HG03135 (cell line): ENCODE measurements at regions not wholly inside any gene's neighbourhood (a gene's known extent, or its start where the extent isn't known, plus 50 kb on each side); places are given as distances from the start of the nearest gene placed in this dataset.
"Not testable (repeated sequence)": the region's sequence is repeated elsewhere in the genome, so short reads cannot be mapped to it uniquely, and the experiment has no call there.

ENCODE experiments used
- ATAC-seq: cut with Tn5 transposase; IDR thresholded peaks from one replicate; pipeline ENCODE4 v1.9.1; 2021; ENCODE audit warnings: mild to moderate bottlenecking, moderate library complexity; ENCODE audit not compliant: unreplicated experiment

DNA sequence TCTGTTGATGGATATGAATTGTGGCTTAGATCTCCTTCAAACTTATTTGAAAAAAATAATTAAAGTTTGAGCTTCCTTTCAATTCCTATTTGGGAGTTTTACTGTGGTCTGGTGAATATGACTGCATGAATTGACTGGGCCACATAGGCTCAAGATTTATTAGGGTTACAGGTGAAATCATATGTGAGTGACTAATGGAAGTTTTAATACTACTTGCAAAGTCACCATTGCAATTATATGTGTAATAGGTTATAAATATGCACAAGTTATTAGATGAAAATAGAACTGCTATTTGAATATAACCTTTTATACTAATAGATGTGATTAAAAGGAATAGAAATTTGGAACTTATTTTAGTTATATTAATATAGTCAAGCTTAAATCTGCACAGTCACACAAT is 712.1 kb upstream of the MMS22L start:
- ATAC-seq = no peak

GRCh38 chr6:98002678-98003077 is 719.7 kb upstream of the MMS22L start:
- no peak for ATAC-seq

GRCh38 chr6:98014442-98015201 is 731.6 kb upstream of the MMS22L start:
- no peak for ATAC-seq

DNA sequence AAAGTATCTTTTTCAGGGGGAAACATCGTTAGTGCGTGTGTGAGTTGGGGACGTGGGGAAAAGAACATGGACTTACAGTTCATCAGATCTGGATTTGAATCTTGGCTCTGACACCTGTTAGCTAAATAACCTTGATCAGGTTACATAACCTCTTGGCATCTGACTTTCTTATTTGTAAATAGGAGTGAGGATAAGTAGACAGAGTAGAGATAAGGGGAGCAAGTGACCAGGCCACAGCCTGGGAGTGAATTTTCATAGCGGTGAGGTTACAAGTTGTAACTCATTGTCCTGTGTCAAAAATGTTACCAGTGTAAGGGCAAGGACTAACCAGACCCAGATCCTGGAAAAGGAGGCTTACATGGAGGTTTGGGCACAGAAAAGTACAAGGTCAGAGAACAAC is 733.5 kb upstream of the MMS22L start:
- ATAC-seq = no peak

DNA sequence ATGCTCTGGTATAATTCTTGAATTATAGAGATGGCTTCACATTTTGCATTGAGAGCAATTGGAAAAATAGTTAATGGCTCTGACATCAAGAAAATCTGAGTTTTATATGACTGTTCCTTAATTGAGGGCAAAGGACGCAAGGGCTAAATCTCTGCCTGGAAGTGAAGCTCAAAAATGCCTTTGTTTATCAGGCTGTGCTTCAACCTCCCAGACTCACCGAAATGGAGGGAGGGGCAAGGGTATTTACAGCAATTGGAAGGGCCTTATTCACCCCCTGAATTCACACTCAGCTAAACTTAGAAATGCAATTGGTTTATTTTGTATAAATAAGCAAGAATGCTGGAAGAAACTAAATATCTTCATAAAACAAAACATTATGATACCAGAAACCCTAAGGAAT is 737.2 kb upstream of the MMS22L start:
- ATAC-seq = no peak

DNA sequence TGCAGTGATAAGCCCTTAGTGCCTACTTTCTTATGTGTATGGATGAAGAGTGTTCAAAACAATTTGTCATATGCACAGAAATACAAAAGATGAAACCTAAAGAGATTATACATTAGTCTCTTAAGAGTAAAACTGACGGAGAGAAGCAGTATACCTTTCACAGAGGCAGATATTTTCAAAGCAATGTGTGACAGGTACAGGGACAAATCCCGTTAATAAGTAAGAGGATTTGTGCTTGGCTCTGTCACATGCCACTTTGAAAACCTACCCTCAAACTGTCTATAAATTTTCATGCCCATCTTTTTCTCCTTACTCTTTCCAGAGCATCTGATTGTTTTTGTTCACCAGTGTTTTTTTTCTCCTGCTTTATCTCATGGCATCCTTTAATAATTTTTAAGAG is 741.3 kb upstream of the MMS22L start:
- ATAC-seq = no peak

GRCh38 chr6:98027898-98028297 is 744.9 kb upstream of the MMS22L start:
- ATAC-seq = no peak

DNA sequence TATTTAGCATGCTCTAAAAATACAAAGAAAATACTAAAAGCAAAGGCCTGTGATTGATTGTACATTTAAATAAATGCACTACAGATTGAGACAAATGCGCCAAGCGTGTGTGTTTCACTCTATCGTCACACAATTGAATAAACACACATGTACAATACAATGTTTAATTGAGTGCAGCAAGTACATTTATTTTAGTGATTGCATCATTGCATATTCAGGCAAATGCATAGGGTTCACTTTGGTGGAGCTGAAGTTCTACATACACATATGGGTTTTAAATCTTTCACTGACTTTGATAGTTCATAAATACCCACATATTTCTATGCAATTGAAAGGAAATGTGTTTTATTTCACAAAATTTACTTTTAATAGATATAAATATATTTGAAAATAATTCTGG is 750.6 kb upstream of the MMS22L start:
- ATAC-seq = no peak

- no peak for ATAC-seq
These were observed 753.4 kb upstream of the MMS22L start for GRCh38 chr6:98036344-98036923.

DNA sequence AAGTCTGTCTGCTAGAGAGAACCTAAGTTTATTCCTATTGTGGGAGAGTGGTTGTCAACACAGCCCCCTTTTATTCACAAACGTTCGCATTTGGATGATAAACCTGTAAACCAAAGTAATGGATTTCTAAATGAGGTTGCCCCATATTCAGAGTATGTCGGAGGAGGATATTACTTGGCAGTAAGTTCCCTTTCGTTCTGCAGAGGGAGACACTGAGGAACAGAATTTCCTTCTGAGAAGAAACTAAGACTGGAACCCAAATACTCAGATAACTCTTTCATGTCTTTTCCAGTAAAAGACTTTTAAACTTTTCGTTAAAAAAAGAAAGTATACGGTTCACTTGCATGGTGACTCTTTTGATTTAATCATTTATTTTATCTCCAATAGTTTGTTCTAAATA is 754.6 kb upstream of the MMS22L start:
- ATAC-seq = no peak

DNA sequence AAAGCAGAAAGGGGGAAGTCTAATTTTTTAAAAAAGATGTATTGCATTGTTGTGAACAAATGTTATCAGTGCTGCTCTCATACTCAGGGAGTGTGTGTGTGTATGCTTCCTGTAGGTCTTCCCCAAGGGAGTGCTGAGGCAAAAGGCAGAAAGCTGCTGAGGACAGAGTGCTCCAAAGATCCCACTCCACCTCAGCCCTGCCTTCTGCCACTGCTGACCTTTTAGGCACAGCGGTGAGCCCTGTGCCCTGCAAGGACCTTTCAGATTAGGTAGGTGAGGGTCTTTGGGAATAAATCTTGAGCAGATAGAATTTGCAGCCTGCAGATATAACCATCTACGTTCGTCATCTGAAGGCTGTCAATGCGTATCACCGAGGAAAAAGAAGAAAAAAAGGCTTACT is 756.4 kb upstream of the MMS22L start:
- no peak for ATAC-seq

DNA sequence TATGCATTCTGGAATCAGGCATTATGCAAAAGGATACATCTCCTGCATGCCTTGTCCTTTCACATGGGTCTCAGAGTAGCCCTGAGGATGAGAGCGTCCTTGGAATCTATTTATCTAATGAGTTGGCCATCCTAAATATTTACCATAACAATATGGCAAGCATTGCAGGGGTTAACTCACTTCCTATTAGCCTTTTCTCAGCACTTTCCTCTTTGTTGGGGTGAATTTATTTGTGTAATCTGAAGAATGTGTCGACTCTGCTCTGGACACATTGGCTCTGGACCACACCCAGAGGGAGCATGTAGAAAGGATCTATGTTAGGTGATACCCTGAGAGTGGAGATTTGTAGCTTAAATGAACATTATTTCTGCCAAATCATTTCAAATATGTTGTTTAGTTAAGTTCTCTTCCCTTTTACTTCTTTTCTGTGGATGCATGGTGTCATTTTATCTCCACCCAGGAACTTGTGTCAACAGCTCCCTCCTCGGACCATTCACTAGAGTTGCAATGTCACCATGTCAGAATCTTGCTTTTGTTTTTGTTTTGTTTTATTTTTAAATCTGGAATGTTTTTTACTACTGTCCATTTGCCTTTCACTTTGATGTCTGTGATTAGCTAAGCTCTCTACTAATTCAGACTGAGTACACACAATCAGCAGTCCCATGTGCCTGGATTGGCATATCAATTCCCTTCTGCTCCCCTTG is 757.0 kb upstream of the MMS22L start:
- no peak for ATAC-seq

DNA sequence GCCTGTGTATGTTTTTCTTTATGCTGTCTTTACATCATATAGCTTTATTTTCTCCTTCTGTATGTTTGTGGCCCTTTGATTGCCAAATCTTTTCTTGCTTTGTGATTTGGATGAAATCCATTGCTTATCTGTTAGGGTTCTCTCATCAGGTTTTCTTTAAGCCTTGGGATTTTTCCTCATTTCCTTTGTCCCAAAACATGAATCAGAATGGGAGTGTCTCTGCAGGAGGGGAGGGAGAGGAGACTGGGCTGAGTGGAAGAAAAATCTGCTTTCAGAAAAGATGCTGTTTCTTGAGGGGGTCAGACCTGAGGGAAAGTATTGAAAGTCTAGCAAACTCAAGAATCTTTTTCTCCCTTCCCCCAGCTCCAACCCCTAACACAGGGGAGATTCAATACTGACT is 758.0 kb upstream of the MMS22L start:
- ATAC-seq = no peak

DNA sequence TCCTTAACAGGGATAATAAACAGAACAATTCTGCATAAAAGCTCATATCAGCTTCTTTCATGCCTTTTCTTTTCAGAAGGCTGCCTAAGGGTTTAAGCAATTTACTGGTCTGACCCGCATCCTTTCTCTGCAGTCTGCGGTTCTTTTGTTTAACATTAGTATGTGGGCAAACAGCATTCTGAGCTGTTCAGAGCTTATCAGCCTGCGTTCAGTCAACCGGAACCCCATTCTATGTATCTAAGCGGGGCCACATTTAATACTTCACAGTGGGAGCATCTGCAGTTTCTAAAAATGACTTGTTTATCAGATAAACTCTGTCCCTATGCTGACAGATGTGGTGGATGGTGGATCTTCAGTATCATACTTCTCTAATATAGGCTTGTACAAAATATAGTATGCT is 758.9 kb upstream of the MMS22L start:
- ATAC-seq = no peak

- no peak for ATAC-seq
These were observed 761.1 kb upstream of the MMS22L start for GRCh38 chr6:98044151-98044561.

DNA sequence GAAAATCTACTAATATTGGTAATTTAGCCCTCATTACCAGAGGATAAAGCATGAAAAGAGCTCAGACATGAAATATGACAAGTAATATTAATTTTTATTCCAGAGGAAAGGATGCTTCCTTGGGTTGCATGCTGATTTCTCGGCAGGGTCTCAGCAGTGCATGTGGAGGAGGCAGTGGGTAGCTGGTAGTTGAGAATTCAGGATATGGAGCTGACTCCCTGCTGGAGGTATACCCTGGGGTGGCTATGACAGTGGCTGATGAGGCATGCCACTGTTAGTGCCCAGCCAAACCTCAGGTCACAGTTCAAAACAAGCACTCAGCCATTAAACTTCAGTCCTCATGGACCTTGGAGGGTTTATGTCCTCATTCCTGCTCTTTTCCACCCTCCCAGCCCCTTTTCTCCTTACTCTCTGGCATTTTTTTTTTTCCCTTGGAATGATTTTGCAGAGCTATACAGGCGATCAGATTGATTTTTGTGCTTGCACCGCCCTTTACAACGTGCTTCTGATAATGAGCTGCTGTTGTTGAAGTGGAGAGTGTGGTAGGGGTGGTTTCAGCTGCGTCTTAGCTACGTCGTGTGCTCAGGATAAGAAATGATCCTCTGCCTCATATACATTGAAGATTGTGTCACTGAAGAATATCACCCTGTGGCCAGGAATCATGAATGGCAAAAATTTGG is 761.9 kb upstream of the MMS22L start:
- ATAC-seq = no peak

- no peak for ATAC-seq
These were observed 764.1 kb upstream of the MMS22L start for GRCh38 chr6:98047164-98047563.

GRCh38 chr6:98047871-98048270 is 764.9 kb upstream of the MMS22L start:
- ATAC-seq = no peak

DNA sequence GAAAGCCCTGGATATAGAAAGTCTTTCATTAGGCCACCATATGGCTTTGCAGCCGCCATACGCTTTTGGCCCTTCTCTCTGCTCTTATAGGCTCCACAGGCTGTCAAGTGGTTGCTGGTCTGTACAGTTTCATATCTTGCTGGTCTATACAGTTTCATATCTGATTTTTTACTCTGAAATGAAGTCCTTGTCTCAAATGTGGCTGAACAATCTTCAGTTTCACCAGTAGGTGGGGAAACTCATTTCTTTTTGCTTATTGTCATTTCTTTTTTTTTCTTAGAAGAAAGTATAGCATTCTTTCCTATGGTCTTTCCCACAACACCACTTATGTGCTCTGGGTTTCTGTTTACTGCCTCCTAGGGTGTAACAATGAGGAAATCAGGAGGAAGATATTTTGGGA is 771.4 kb upstream of the MMS22L start:
- peak; percentile 55 for ATAC-seq

GRCh38 chr6:98056955-98057354 is 773.9 kb upstream of the MMS22L start:
- ATAC-seq = no peak

- ATAC-seq = no peak
These were observed 767.0 kb upstream of the POU3F2 start for GRCh38 chr6:98067375-98067774.

DNA sequence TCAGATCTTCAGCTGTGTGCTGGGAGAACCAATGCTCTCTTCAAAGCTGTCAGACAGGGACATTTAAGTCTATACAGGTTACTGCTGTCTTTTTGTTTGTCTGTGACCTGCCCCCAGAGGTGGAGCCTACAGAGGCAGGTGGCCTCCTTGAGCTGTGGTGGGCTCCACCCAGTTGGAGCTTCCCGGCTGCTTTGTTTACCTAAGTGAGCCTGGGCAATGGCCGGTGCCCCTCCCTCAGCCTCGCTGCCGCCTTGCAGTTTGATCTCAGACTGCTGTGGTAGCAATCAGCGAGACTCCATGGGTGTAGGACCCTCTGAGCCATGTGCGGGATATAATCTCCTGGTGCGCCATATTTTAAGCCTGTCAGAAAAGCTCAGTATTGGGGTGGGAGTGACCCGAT is 745.8 kb upstream of the POU3F2 start:
- not testable (repeated sequence) for ATAC-seq
